ENCODE measurements at regions not wholly inside any gene's neighbourhood (a gene's known extent, or its start where the extent isn't known, plus 50 kb on each side); places are given as distances from the start of the nearest gene placed in this dataset.

DNA sequence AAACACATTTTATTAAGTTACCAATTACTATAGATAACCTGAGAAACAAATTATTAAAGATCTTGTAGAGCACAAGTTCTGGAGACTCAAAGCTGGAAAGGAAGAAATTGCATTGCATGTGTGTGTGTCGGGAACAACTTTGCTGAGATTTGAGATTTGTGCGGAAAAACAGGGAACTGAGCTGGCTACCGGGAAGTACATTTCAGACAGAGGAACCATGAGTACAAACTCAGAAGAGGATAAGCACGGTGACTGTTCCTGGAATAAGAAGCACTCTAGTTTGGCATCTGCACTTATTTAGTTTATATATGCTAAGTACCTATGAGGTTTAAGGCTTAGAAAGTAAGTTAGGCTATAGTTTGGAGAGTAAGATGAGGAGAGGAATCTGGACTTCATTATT lies 97.8 kb downstream of the DACT1 start (continued):
- TF ChIP-seq MEF2A (IDR thresholded peaks at IDR 0.05; ENCODE audit: borderline replicate concordance, low read depth) = no peak
- TF ChIP-seq NRF1 (IDR thresholded peaks at IDR 0.05; ENCODE audit: low read depth, low read length) = no peak
- TF ChIP-seq SIN3A (IDR thresholded peaks at IDR 0.05; ENCODE audit: borderline replicate concordance, low read depth, low read length) = no peak
- no peak for TF ChIP-seq FOSL2 (IDR thresholded peaks at IDR 0.05; ENCODE audit: borderline replicate concordance, low read depth)
- TF ChIP-seq, protein P1, sequence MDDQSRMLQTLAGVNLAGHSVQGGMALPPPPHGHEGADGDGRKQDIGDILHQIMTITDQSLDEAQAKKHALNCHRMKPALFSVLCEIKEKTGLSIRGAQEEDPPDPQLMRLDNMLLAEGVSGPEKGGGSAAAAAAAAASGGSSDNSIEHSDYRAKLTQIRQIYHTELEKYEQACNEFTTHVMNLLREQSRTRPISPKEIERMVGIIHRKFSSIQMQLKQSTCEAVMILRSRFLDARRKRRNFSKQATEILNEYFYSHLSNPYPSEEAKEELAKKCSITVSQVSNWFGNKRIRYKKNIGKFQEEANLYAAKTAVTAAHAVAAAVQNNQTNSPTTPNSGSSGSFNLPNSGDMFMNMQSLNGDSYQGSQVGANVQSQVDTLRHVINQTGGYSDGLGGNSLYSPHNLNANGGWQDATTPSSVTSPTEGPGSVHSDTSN (IDR thresholded peaks at IDR 0.05) = no peak
- TF ChIP-seq GABPA (IDR thresholded peaks at IDR 0.05; ENCODE audit: low read depth) = no peak

DNA sequence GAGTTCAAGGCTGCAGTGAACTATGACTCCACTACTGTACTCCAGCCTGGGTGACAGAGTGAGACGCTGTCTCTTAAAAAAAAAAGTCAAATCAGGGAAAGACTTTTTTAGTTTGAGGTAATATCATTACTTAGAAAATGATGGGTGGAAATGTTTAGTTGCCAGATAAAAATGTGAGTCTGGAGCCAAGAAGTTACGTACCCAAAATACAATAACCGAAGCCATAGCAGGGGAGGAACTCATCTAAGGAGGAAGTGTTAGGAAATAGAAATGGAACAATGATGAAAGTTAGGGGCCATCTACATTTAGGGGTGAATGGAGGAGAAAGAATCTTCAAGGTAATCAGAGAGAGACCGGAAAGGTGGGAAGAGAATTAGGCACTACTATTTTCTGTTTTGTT lies 98.8 kb downstream of the DACT1 start:
- H2AFZ ChIP-seq (ENCODE audit: low read depth) = no peak overlapping the region
- TF ChIP-seq NFIC (IDR thresholded peaks at IDR 0.05; ENCODE audit: borderline replicate concordance) (peak; percentile 23; the same call in 1 of the 2 replicates), CTCF (IDR thresholded peaks at IDR 0.05) (no peak)
- H3K4me3 ChIP-seq (ENCODE audit: low read depth in 2 of 2, low read length in 1 of 2) = no peak overlapping the region
- H3K4me2 ChIP-seq = no peak overlapping the region
- H3F3A ChIP-seq (replicated peaks; ENCODE audit: insufficient read depth) = peaks cover 23% of the 10 kb centered on the region
- DNase-seq = no peak
- H3K27ac ChIP-seq (ENCODE audit: low read depth in 2 of 2, low read length in 1 of 2) = peak overlapping the region in 1 of 2 experiments; percentile 19; a peak in 2 of 4 replicates
- peaks cover 0 to 18% of the 10 kb centered on the region in 2 experiments; a peak in 2 of 4 replicates for H3K4me1 ChIP-seq (ENCODE audit: control insufficient read depth in 1 of 2, insufficient read depth in 2 of 2, low read depth in 1 of 2, low read length in 1 of 2)
- CTCF ChIA-PET = no interaction called here
- no peaks in the 10 kb centered on the region for H3K79me2 ChIP-seq (ENCODE audit: insufficient read depth)
- WGBS (ENCODE audit: low lambda C conversion rate) = 63% methylated on average over 4 of the region's 4 CpGs
- POLR2A ChIA-PET = no interaction called here
- no peaks in the 10 kb centered on the region for H3K27me3 ChIP-seq (ENCODE audit: insufficient read depth)
- H3K9me2 ChIP-seq = no peaks in the 10 kb centered on the region
- H3K9me3 ChIP-seq = no peaks in the 10 kb centered on the region
- H3K36me3 ChIP-seq (replicated peaks in 1 of 2; ENCODE audit: control insufficient read depth in 1 of 2, insufficient read depth in 2 of 2, low read length in 1 of 2) = no peaks in the 10 kb centered on the region
- H3K9ac ChIP-seq = no peak overlapping the region
- no peaks in the 10 kb centered on the region for H4K20me1 ChIP-seq (ENCODE audit: insufficient read depth)

GRCh38 chr14:58737511-58737910 lies 99.7 kb downstream of the DACT1 start:
- WGBS (ENCODE audit: low lambda C conversion rate) = 98% methylated on average over 5 of the region's 5 CpGs
- peak overlapping the region in 1 of 2 experiments; percentile 82; a peak in 2 of 4 replicates for H3K27ac ChIP-seq (ENCODE audit: low read depth in 2 of 2, low read length in 1 of 2)
- TF ChIP-seq, protein P2, sequence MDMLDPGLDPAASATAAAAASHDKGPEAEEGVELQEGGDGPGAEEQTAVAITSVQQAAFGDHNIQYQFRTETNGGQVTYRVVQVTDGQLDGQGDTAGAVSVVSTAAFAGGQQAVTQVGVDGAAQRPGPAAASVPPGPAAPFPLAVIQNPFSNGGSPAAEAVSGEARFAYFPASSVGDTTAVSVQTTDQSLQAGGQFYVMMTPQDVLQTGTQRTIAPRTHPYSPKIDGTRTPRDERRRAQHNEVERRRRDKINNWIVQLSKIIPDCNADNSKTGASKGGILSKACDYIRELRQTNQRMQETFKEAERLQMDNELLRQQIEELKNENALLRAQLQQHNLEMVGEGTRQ (IDR thresholded peaks at IDR 0.05; ENCODE audit: borderline replicate concordance, low read depth, low read length) = no peak
- TF ChIP-seq FOXM1 (IDR thresholded peaks at IDR 0.05; ENCODE audit: low read depth) (no peak), TCF12 (IDR thresholded peaks at IDR 0.05) (no peak), RXRA (IDR thresholded peaks at IDR 0.05; ENCODE audit: borderline replicate concordance, low read depth) (no peak), MEF2A (IDR thresholded peaks at IDR 0.05; ENCODE audit: borderline replicate concordance, low read depth) (no peak), EP300 (IDR thresholded peaks at IDR 0.05; ENCODE audit: borderline replicate concordance in 1 of 2, low read depth in 1 of 2, low read length in 1 of 2) (no peak), FOSL2 (IDR thresholded peaks at IDR 0.05; ENCODE audit: borderline replicate concordance, low read depth) (no peak), RFX5 (IDR thresholded peaks at IDR 0.05; ENCODE audit: low read length) (no peak), MAX (IDR thresholded peaks at IDR 0.05; ENCODE audit: low read depth) (no peak), ELF1 (IDR thresholded peaks at IDR 0.05) (no peak), YY1 (IDR thresholded peaks at IDR 0.05; ENCODE audit: low read depth) (no peak), GATA2 (CRISPR knock-in tag; IDR thresholded peaks at IDR 0.05) (no peak), SIN3A (IDR thresholded peaks at IDR 0.05; ENCODE audit: borderline replicate concordance, low read depth, low read length) (no peak), TEAD4 (IDR thresholded peaks at IDR 0.05; ENCODE audit: borderline replicate concordance, insufficient read depth) (no peak)
- TF ChIP-seq, protein P3, sequence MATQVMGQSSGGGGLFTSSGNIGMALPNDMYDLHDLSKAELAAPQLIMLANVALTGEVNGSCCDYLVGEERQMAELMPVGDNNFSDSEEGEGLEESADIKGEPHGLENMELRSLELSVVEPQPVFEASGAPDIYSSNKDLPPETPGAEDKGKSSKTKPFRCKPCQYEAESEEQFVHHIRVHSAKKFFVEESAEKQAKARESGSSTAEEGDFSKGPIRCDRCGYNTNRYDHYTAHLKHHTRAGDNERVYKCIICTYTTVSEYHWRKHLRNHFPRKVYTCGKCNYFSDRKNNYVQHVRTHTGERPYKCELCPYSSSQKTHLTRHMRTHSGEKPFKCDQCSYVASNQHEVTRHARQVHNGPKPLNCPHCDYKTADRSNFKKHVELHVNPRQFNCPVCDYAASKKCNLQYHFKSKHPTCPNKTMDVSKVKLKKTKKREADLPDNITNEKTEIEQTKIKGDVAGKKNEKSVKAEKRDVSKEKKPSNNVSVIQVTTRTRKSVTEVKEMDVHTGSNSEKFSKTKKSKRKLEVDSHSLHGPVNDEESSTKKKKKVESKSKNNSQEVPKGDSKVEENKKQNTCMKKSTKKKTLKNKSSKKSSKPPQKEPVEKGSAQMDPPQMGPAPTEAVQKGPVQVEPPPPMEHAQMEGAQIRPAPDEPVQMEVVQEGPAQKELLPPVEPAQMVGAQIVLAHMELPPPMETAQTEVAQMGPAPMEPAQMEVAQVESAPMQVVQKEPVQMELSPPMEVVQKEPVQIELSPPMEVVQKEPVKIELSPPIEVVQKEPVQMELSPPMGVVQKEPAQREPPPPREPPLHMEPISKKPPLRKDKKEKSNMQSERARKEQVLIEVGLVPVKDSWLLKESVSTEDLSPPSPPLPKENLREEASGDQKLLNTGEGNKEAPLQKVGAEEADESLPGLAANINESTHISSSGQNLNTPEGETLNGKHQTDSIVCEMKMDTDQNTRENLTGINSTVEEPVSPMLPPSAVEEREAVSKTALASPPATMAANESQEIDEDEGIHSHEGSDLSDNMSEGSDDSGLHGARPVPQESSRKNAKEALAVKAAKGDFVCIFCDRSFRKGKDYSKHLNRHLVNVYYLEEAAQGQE (IDR thresholded peaks at IDR 0.05; ENCODE audit: low read depth, low read length) = no peak

More at GRCh38 chr14:58737511-58737910, 99.7 kb downstream of the DACT1 start:
- H3K36me3 ChIP-seq (replicated peaks in 1 of 2; ENCODE audit: control insufficient read depth in 1 of 2, insufficient read depth in 2 of 2, low read length in 1 of 2) = no peaks in the 10 kb centered on the region
- H3K79me2 ChIP-seq (ENCODE audit: insufficient read depth) = no peaks in the 10 kb centered on the region
- peaks cover 15% of the 10 kb centered on the region for H3F3A ChIP-seq (replicated peaks; ENCODE audit: insufficient read depth)
- no peaks in the 10 kb centered on the region for H3K9me3 ChIP-seq
- ChIA-PET CTCF (no interaction called here), POLR2A (no interaction called here)
- no peak for DNase-seq
- peaks cover 0 to 15% of the 10 kb centered on the region in 2 experiments; a peak in 2 of 4 replicates for H3K4me1 ChIP-seq (ENCODE audit: control insufficient read depth in 1 of 2, insufficient read depth in 2 of 2, low read depth in 1 of 2, low read length in 1 of 2)
- H3K27me3 ChIP-seq (ENCODE audit: insufficient read depth) = no peaks in the 10 kb centered on the region
- H4K20me1 ChIP-seq (ENCODE audit: insufficient read depth) = no peaks in the 10 kb centered on the region
- H3K4me2 ChIP-seq = no peak overlapping the region
- no peak overlapping the region; the same call in 1 of the 2 replicates for H3K9ac ChIP-seq
- no peak overlapping the region for H2AFZ ChIP-seq (ENCODE audit: low read depth)
- H3K9me2 ChIP-seq = no peaks in the 10 kb centered on the region
- no peak overlapping the region for H3K4me3 ChIP-seq (ENCODE audit: low read depth in 2 of 2, low read length in 1 of 2)
